HCT116 (cell line): ENCODE measurements at regions not wholly inside any gene's neighbourhood (a gene's known extent, or its start where the extent isn't known, plus 50 kb on each side); places are given as distances from the start of the nearest gene placed in this dataset.

Experiments
- ATAC-seq: fragments of 200-7000 bp; cut with Tn5 transposase; 2 replicates; pipeline ENCODE4 v1.9.1; 2020; ENCODE audit warnings: mild to moderate bottlenecking, moderate library complexity
- BruUV-seq: library from RNA; stranded (reverse); fragments of 400-500 nt; replicated peaks from 2 replicates; lab custom pipeline; 2021; lab: Mats Ljungman, UMichigan
- CTCF ChIA-PET: fragments of 300-600 bp; sonication (Branson Sonifier 250); formaldehyde crosslinking; loops from one replicate; lab custom pipeline; 2021; ENCODE audit warnings: antibody characterized with exemption; lab: Charles Lee
- POLR2A ChIA-PET: fragments of 300-600, 350-600 bp; sonication (Branson Sonifier 250); formaldehyde crosslinking; loops from one replicate; lab custom pipeline; 2021; ENCODE audit warnings: antibody characterized with exemption; lab: Charles Lee
- RAD21 ChIA-PET, 2 experiments: fragments of 300-600 bp; sonication (Branson Sonifier 250); formaldehyde crosslinking; loops; one replicate each; lab custom pipeline; 2023; ENCODE audit warnings: low total read pairs in 2 of 2; ENCODE audit not compliant: uncharacterized antibody in 2 of 2, unreplicated experiment in 2 of 2, low non-redundant PET in 1 of 2; lab: Charles Lee
- DNase-seq: peaks from one replicate; pipeline ENCODE4 v3.0.0-alpha.2; 2010; ENCODE audit warnings: low read depth, low spot score
- H2AFZ ChIP-seq: fragments of 200-600 bp; shearing (Covaris generic), sonication (generic); 2 replicates; pipeline ENCODE4 v1.6.1; 2017; ENCODE audit warnings: low read depth, mixed run types, mixed read lengths, antibody characterized with exemption, low read length; ENCODE audit not compliant: poor library complexity, severe bottlenecking
- H3K27ac ChIP-seq: 2 replicates; pipeline ENCODE4 v1.5.1; 2012; ENCODE audit warnings: low read depth, low read length
- H3K27me3 ChIP-seq: fragments of 200-600 bp; sonication (generic); 2 replicates; pipeline ENCODE4 v1.6.1; 2016; ENCODE audit warnings: mixed run types, low read length, mixed read lengths; ENCODE audit not compliant: insufficient read depth
- H3K36me3 ChIP-seq, 2 experiments: fragments of 200-500 bp in 1 of 2; fragments of 200-600 bp in 1 of 2; sonication (Bioruptor generic) in 1 of 2; sonication (generic) in 1 of 2; 2 replicates each; pipeline versions ENCODE4 v1.5.1 to v1.6.1; 2014 to 2016; ENCODE audit warnings: low read length in 2 of 2, inconsistent platforms in 1 of 2, mixed read lengths in 1 of 2, mixed run types in 1 of 2; ENCODE audit not compliant: insufficient read depth in 2 of 2, control insufficient read depth in 1 of 2
- H3K4me1 ChIP-seq, 2 experiments: fragments of 200-600 bp in 1 of 2; sonication (generic) in 1 of 2; 2 replicates each; pipeline versions ENCODE4 v1.5.1 to v1.6.1; 2012 to 2017; ENCODE audit warnings: low read length in 2 of 2, inconsistent platforms in 1 of 2, mild to moderate bottlenecking in 1 of 2, mixed read lengths in 1 of 2, mixed run types in 1 of 2, moderate library complexity in 1 of 2; ENCODE audit not compliant: insufficient read depth in 2 of 2, control insufficient read depth in 1 of 2
- H3K4me2 ChIP-seq: fragments of 200-600 bp; sonication (generic); 2 replicates; pipeline ENCODE4 v1.6.1; 2017; ENCODE audit warnings: mixed run types, low read length, mixed read lengths
- H3K4me3 ChIP-seq, 2 experiments: fragments of 200-600 bp in 1 of 2; sonication (generic) in 1 of 2; replicated peaks in 1 of 2; 2 replicates each; pipeline ENCODE4 v1.5.1; 2011 to 2016; ENCODE audit warnings: low read length in 2 of 2, control low read depth in 1 of 2, low read depth in 1 of 2, mild to moderate bottlenecking in 1 of 2, mixed read lengths in 1 of 2, mixed run types in 1 of 2
- H3K79me2 ChIP-seq: fragments of 200-600 bp; sonication (generic); 2 replicates; pipeline ENCODE4 v1.6.1; 2017; ENCODE audit warnings: mild to moderate bottlenecking, mixed run types, low read length, moderate library complexity, mixed read lengths; ENCODE audit not compliant: insufficient read depth
- H3K9ac ChIP-seq: fragments of 200-600 bp; sonication (generic); 2 replicates; pipeline ENCODE4 v1.6.1; 2016; ENCODE audit warnings: low read length, mixed read lengths
- H3K9me2 ChIP-seq: fragments of 200-600 bp; sonication (generic), shearing (Covaris generic); 2 replicates; pipeline ENCODE4 v1.6.1; 2017; ENCODE audit warnings: mixed run types, mild to moderate bottlenecking, moderate library complexity; ENCODE audit not compliant: insufficient read depth
- H3K9me3 ChIP-seq, 2 experiments: fragments of 200-500 bp in 1 of 2; fragments of 200-600 bp in 1 of 2; sonication (Bioruptor generic) in 1 of 2; sonication (generic) in 1 of 2; 2 replicates each; pipeline ENCODE4 v1.6.1; 2014 to 2017; ENCODE audit warnings: low read length in 2 of 2, mixed read lengths in 2 of 2, inconsistent platforms in 1 of 2, low read depth in 1 of 2, mild to moderate bottlenecking in 1 of 2, mixed run types in 1 of 2, moderate library complexity in 1 of 2; ENCODE audit not compliant: control insufficient read depth in 1 of 2, insufficient read depth in 1 of 2
- H4K20me1 ChIP-seq: fragments of 200-600 bp; sonication (generic), shearing (Covaris generic); 2 replicates; pipeline ENCODE4 v1.6.1; 2017; ENCODE audit warnings: mixed run types, mild to moderate bottlenecking, moderate library complexity; ENCODE audit not compliant: insufficient read depth
- CBX3 ChIP-seq: IDR thresholded peaks from 2 replicates; pipeline ENCODE4 v1.6.1; 2012; ENCODE audit warnings: low read depth
- CEBPB ChIP-seq: IDR thresholded peaks from 2 replicates; pipeline ENCODE4 v1.6.1; 2012; ENCODE audit warnings: low read depth
- CTCF ChIP-seq, 3 experiments: fragments of 200-600 bp in 1 of 3; sonication (generic) in 1 of 3; IDR thresholded peaks in 2 of 3; conservative IDR thresholded peaks in 1 of 3; 2 replicates each; pipeline ENCODE4 v1.5.1; 2012 to 2017; ENCODE audit warnings: low read depth in 2 of 3, low read length in 2 of 3, antibody characterized with exemption in 1 of 3, borderline replicate concordance in 1 of 3, control low read depth in 1 of 3, mild to moderate bottlenecking in 1 of 3, mixed read lengths in 1 of 3, mixed run types in 1 of 3, moderate library complexity in 1 of 3; ENCODE audit not compliant: insufficient read depth in 1 of 3
- EGR1 ChIP-seq: IDR thresholded peaks from 2 replicates; pipeline ENCODE4 v1.6.1; 2012; ENCODE audit warnings: low read depth
- ELF1 ChIP-seq: IDR thresholded peaks from 2 replicates; pipeline ENCODE4 v1.6.1; 2012; ENCODE audit warnings: low read depth, borderline replicate concordance
- EZH2phosphoT487 ChIP-seq: fragments of 200-600 bp; IDR thresholded peaks from 2 replicates; pipeline ENCODE4 v1.6.1; 2018; ENCODE audit warnings: antibody characterized with exemption, borderline replicate concordance
- POLR2AphosphoS5 ChIP-seq: IDR thresholded peaks from 2 replicates; pipeline ENCODE4 v1.6.1; 2011; ENCODE audit warnings: mild to moderate bottlenecking, low read depth, low read length, moderate library complexity
- RAD21 ChIP-seq: IDR thresholded peaks from 2 replicates; pipeline ENCODE4 v1.6.1; 2012; ENCODE audit warnings: low read depth, mild to moderate bottlenecking
- SRF ChIP-seq: IDR thresholded peaks from 2 replicates; pipeline ENCODE4 v1.6.1; 2012; ENCODE audit warnings: low read depth
- ZFX ChIP-seq: fragments of 450-650 bp; IDR thresholded peaks from 2 replicates; pipeline ENCODE4 v1.6.1; 2017
- intact Hi-C: fragments of 100-400 bp; cut with micrococcal nuclease; formaldehyde crosslinking; loops from 2 replicates; pipeline ENCODE4 v1.10.0; 2022
- TF ChIP-seq, protein P1 (sequence below): IDR thresholded peaks from 2 replicates; pipeline ENCODE4 v1.6.1; 2012
- TF ChIP-seq, protein P2 (sequence below): IDR thresholded peaks from 2 replicates; pipeline ENCODE4 v1.6.1; 2012; ENCODE audit warnings: low read depth

DNA sequence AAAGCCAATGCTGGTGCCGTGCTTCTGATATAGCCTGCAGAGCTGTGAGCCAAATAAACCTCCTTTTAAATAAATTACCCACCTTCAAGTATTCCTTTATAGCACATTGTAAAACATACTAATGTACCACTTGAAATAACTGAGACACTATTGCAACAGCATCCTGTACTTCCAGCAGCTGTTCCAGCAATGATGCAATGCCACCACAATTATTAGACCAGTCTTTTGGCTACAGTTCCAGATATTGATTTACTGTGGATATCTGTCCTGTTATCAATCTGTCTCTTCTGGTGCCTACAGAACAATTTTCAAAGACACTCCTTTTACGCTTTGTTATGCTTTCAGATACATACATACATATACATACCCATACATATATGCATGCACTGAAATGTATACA lies 567.9 kb downstream of the TAF11L14 start:
- ChIA-PET CTCF (no interaction called here), POLR2A (no interaction called here), RAD21 (no interaction called here)
- Histone ChIP-seq H3K27me3 (no peaks in the 10 kb centered on the region), H3K9ac (no peak overlapping the region), H3K9me3 (peaks cover 12 to 20% of the 10 kb centered on the region in 2 experiments; a peak in 2 of 4 replicates), H3K36me3 (no peaks in the 10 kb centered on the region), H3K4me2 (no peak overlapping the region), H2AFZ (no peak overlapping the region), H4K20me1 (no peaks in the 10 kb centered on the region), H3K4me3 (no peak overlapping the region), H3K27ac (no peak overlapping the region), H3K9me2 (no peaks in the 10 kb centered on the region), H3K4me1 (no peaks in the 10 kb centered on the region), H3K79me2 (no peaks in the 10 kb centered on the region)
- intact Hi-C loops = no loop called here
- no TSS peak for BruUV-seq
- TF ChIP-seq RAD21 (no peak), POLR2AphosphoS5 (no peak), ZFX (no peak), ELF1 (no peak), EGR1 (no peak), SRF (no peak), CBX3 (no peak), EZH2phosphoT487 (no peak), CEBPB (no peak), CTCF (IDR thresholded peaks at IDR 0.05 in 2 of 3, conservative IDR thresholded peaks at IDR 0.05 in 1 of 3; ENCODE audit: borderline replicate concordance in 1 of 3, insufficient read depth in 1 of 3, low read depth in 2 of 3, low read length in 2 of 3) (no peak)
- TF ChIP-seq, protein P1, sequence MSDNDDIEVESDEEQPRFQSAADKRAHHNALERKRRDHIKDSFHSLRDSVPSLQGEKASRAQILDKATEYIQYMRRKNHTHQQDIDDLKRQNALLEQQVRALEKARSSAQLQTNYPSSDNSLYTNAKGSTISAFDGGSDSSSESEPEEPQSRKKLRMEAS = no peak
- TF ChIP-seq, protein P2, sequence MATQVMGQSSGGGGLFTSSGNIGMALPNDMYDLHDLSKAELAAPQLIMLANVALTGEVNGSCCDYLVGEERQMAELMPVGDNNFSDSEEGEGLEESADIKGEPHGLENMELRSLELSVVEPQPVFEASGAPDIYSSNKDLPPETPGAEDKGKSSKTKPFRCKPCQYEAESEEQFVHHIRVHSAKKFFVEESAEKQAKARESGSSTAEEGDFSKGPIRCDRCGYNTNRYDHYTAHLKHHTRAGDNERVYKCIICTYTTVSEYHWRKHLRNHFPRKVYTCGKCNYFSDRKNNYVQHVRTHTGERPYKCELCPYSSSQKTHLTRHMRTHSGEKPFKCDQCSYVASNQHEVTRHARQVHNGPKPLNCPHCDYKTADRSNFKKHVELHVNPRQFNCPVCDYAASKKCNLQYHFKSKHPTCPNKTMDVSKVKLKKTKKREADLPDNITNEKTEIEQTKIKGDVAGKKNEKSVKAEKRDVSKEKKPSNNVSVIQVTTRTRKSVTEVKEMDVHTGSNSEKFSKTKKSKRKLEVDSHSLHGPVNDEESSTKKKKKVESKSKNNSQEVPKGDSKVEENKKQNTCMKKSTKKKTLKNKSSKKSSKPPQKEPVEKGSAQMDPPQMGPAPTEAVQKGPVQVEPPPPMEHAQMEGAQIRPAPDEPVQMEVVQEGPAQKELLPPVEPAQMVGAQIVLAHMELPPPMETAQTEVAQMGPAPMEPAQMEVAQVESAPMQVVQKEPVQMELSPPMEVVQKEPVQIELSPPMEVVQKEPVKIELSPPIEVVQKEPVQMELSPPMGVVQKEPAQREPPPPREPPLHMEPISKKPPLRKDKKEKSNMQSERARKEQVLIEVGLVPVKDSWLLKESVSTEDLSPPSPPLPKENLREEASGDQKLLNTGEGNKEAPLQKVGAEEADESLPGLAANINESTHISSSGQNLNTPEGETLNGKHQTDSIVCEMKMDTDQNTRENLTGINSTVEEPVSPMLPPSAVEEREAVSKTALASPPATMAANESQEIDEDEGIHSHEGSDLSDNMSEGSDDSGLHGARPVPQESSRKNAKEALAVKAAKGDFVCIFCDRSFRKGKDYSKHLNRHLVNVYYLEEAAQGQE = no peak
- ATAC-seq (no peak), DNase-seq (no peak)
